ENCODE measurements at regions not wholly inside any gene's neighbourhood (a gene's known extent, or its start where the extent isn't known, plus 50 kb on each side); places are given as distances from the start of the nearest gene placed in this dataset.

DNA sequence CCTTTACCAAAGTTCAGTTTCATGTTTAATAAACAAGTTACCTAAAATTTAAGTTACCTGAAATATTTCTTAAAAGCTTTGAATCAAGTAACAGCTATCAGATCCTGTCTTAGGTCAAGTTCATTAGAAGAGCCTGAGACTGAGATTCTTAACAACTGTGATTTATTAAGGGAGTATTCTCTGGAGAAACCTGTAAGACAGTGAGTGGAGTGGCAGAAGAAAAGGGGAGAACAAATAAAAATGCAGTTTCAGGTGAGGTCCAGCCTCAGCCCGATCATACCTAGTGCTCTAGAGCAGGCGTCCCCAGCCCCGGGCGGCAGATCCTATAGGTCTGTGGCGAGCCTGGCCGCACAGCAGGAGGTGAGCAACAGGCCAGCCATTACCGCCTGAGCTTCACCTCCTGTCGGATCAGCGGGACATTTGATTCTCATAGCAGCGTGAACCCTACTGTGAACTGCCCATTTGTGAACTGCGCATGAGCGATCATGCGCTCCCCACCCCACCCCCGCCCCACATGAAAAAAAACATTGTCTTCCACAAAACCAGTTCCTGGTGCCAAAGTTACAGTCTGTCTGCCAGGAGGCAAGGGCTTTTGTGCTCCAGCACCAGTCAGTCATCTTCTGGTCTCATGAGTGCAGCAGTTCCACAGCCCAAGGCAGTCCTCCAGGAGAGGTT lies 59.2 kb upstream of the ADGRB3 start:
- no peak for DNase-seq (ENCODE audit: extremely low read depth, insufficient read length)
- H3K4me3 ChIP-seq (replicated peaks; ENCODE audit: low read depth, low read length) = no peak overlapping the region
- TF ChIP-seq, protein P1, sequence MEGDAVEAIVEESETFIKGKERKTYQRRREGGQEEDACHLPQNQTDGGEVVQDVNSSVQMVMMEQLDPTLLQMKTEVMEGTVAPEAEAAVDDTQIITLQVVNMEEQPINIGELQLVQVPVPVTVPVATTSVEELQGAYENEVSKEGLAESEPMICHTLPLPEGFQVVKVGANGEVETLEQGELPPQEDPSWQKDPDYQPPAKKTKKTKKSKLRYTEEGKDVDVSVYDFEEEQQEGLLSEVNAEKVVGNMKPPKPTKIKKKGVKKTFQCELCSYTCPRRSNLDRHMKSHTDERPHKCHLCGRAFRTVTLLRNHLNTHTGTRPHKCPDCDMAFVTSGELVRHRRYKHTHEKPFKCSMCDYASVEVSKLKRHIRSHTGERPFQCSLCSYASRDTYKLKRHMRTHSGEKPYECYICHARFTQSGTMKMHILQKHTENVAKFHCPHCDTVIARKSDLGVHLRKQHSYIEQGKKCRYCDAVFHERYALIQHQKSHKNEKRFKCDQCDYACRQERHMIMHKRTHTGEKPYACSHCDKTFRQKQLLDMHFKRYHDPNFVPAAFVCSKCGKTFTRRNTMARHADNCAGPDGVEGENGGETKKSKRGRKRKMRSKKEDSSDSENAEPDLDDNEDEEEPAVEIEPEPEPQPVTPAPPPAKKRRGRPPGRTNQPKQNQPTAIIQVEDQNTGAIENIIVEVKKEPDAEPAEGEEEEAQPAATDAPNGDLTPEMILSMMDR (IDR thresholded peaks at IDR 0.05; ENCODE audit: insufficient read depth, low read length, poor library complexity, severe bottlenecking) = no peak
- no peaks in the 10 kb centered on the region for H3K36me3 ChIP-seq (ENCODE audit: control insufficient read depth, insufficient read depth, low read length)
- H3K27me3 ChIP-seq (replicated peaks; ENCODE audit: control insufficient read depth, insufficient read depth, low read length) = no peaks in the 10 kb centered on the region

DNA sequence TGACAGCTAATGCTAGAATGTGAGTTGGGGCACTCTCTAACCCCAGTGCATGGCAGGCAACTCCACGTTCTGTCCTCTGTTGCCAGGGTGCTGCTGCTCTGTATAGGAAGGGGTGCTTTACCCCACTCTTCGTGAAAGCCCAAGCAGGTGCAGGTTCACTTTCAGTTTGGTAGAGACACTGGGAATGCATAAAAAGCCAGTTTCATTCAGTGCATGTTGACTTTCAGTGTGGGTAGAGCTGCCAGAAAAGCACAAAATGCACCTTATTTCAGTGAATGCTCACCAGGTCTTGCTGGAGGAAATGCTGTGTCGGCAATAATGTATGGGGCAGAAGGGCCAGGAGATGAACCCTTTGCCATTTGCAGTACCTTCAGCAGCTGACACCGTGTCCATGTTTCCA lies 62.1 kb upstream of the ADGRB3 start:
- no peak for DNase-seq (ENCODE audit: extremely low read depth, insufficient read length)
- no peaks in the 10 kb centered on the region for H3K36me3 ChIP-seq (ENCODE audit: control insufficient read depth, insufficient read depth, low read length)
- no peaks in the 10 kb centered on the region for H3K27me3 ChIP-seq (replicated peaks; ENCODE audit: control insufficient read depth, insufficient read depth, low read length)
- TF ChIP-seq, protein P1 (IDR thresholded peaks at IDR 0.05; ENCODE audit: insufficient read depth, low read length, poor library complexity, severe bottlenecking) = no peak
- no peak overlapping the region for H3K4me3 ChIP-seq (replicated peaks; ENCODE audit: low read depth, low read length)

DNA sequence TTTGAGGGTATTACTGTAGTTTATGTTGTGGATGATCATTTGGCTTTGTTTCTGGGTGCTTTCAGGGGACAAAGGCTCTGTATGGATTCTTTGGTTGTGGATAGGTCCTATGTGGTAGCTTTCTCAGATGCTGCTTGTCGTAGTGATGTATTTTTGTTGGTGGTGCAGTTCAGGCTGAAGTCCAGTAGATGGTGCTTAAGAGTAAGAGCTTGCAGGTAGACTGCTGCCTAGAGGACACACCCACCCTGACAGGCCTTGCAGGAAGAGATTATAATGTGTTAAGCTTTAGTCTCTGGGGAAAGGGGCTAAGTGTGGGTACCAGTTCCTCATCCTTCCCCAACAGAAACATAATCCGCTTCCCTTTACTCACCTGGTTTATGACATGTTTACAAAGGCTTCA lies 62.6 kb upstream of the ADGRB3 start:
- DNase-seq (ENCODE audit: extremely low read depth, insufficient read length) = no peak
- TF ChIP-seq, protein P1 (IDR thresholded peaks at IDR 0.05; ENCODE audit: insufficient read depth, low read length, poor library complexity, severe bottlenecking) = peak; percentile 75
- no peaks in the 10 kb centered on the region for H3K36me3 ChIP-seq (ENCODE audit: control insufficient read depth, insufficient read depth, low read length)
- no peak overlapping the region for H3K4me3 ChIP-seq (replicated peaks; ENCODE audit: low read depth, low read length)
- H3K27me3 ChIP-seq (replicated peaks; ENCODE audit: control insufficient read depth, insufficient read depth, low read length) = no peaks in the 10 kb centered on the region

DNA sequence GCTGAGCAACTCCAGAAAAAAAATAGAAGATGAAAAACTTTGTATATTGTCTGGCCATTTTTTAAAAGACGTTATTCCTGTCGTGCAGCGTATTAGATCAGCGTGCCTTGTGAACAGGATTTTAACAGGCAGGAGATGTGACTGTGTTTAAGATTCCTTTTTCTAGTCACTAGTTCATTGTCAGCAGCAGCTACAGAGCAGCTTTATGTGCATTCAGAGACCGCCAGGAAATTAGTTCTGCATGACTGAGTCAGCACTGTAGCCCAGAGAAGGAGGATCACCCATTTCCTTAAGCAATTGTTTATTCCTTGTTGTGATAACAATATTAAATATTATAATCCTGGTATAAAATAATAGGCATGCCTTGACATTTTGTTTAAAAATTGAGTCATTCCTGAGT lies 75.4 kb upstream of the ADGRB3 start:
- no peak for DNase-seq (ENCODE audit: extremely low read depth, insufficient read length)
- TF ChIP-seq, protein P1 (IDR thresholded peaks at IDR 0.05; ENCODE audit: insufficient read depth, low read length, poor library complexity, severe bottlenecking) = no peak
- H3K27me3 ChIP-seq (replicated peaks; ENCODE audit: control insufficient read depth, insufficient read depth, low read length) = no peaks in the 10 kb centered on the region
- H3K4me3 ChIP-seq (replicated peaks; ENCODE audit: low read depth, low read length) = no peak overlapping the region
- H3K36me3 ChIP-seq (ENCODE audit: control insufficient read depth, insufficient read depth, low read length) = no peaks in the 10 kb centered on the region

DNA sequence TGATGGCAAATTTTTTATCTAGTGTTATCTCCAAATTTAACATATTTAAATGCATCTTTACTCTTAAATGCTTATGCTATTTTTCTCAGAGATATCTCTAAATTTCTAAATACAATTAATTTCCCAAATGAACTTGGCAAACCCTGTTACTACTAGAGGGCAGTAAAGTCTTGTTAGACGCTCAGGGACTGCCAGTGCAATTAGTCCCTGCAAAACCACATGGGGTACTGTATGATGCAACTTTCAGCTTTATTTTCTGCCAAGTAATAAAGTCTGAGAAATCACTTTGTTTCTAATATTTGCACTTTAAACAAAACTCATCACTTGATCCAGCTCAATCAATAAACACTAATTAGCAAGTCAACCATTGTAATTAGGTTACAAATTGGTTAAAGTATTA lies 76.0 kb upstream of the ADGRB3 start:
- TF ChIP-seq, protein P1 (IDR thresholded peaks at IDR 0.05; ENCODE audit: insufficient read depth, low read length, poor library complexity, severe bottlenecking) = no peak
- DNase-seq (ENCODE audit: extremely low read depth, insufficient read length) = no peak
- H3K27me3 ChIP-seq (replicated peaks; ENCODE audit: control insufficient read depth, insufficient read depth, low read length) = no peaks in the 10 kb centered on the region
- H3K4me3 ChIP-seq (replicated peaks; ENCODE audit: low read depth, low read length) = no peak overlapping the region
- no peaks in the 10 kb centered on the region for H3K36me3 ChIP-seq (ENCODE audit: control insufficient read depth, insufficient read depth, low read length)

DNA sequence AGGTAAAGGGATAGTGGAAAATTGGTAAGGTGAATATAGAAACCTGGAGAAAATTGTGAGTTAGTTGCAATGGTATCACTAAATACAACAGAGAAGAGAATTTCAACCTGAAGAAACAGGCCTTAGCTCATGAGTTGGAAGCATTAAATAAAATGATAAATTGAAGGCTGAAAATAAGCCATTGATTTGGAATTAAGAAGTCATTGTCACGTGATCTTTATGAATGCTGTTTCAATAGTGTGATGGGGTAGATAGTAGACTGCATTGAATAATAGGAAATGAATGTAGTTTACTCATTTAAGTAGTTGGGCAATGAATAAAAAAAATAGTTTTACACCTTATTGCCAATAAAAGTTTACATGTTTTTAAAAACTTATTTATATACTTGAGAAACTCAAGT lies 88.5 kb upstream of the ADGRB3 start:
- no peak overlapping the region for H3K4me3 ChIP-seq (replicated peaks; ENCODE audit: low read depth, low read length)
- TF ChIP-seq, protein P1 (IDR thresholded peaks at IDR 0.05; ENCODE audit: insufficient read depth, low read length, poor library complexity, severe bottlenecking) = no peak
- DNase-seq (ENCODE audit: extremely low read depth, insufficient read length) = no peak
- no peaks in the 10 kb centered on the region for H3K36me3 ChIP-seq (ENCODE audit: control insufficient read depth, insufficient read depth, low read length)
- H3K27me3 ChIP-seq (replicated peaks; ENCODE audit: control insufficient read depth, insufficient read depth, low read length) = no peaks in the 10 kb centered on the region
